DMS79 (cell line): ENCODE measurements at regions not wholly inside any gene's neighbourhood (a gene's known extent, or its start where the extent isn't known, plus 50 kb on each side); places are given as distances from the start of the nearest gene placed in this dataset.

Experiments used
- DNase-seq: peaks from one replicate; lab custom pipeline; 2025; lab: John Stamatoyannopoulos, UW

DNA sequence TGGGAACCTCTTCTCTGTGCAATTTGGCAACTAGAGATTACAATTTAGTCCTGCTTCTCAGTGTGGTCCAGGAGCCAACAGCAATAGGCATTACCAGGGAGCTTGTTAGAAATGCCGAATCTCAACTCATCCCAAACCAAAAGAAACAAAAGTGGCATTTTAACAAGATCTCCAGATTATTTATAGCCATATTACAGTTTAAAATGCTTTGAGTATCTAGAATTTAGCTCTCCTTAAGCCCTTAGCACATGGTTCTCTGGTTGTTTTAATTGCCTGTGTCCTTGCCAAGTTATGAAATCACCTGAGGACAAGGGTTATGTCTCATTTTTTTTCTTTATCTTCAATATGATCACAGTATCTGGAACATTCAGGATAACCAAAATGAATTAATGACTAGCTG lies 51.6 kb upstream of the TAS2R1 start:
- DNase-seq, result peak; percentile 97
